ENCODE measurements at regions not wholly inside any gene's neighbourhood (a gene's known extent, or its start where the extent isn't known, plus 50 kb on each side); places are given as distances from the start of the nearest gene placed in this dataset.

DNA sequence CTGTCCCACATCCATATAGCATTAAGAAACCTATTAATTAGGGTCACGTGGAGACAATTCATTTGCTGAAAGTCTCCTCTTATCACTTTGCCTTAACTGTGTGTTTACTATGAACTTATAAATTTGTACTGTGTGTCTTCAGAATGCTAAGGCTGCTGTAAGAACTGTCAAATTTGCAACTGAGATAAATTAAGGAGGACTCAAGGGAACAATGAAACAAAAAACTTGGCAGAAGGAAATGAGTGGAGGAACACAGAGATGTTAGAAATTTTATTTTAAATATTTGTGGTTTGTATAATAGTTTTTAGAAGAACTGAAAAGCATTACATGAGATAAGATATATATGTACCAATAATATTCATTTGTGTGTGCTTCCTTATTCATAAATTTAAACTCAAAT, 1005.3 kb upstream of the SORCS1 start:
- H3K9me3 ChIP-seq (ENCODE audit: low read length): no peaks in the 10 kb centered on the region
- H3K4me2 ChIP-seq (ENCODE audit: low read length): no peak overlapping the region
- H3K27me3 ChIP-seq (ENCODE audit: insufficient read depth, low read length): no peaks in the 10 kb centered on the region
- no peaks in the 10 kb centered on the region for H3F3A ChIP-seq (ENCODE audit: insufficient read depth, low read length)
- H3K4me1 ChIP-seq (ENCODE audit: insufficient read depth, low read length, severe bottlenecking): no peaks in the 10 kb centered on the region
- no peaks in the 10 kb centered on the region for H3K79me2 ChIP-seq (ENCODE audit: insufficient read depth, low read length)
- no peak overlapping the region for H3K4me3 ChIP-seq (ENCODE audit: low read depth, low read length, poor library complexity, severe bottlenecking)
- no peak overlapping the region for H3K27ac ChIP-seq (ENCODE audit: low read depth, low read length, poor library complexity, severe bottlenecking)
- no peaks in the 10 kb centered on the region for H4K20me1 ChIP-seq (ENCODE audit: insufficient read depth, low read length)
- TF ChIP-seq, protein P1, sequence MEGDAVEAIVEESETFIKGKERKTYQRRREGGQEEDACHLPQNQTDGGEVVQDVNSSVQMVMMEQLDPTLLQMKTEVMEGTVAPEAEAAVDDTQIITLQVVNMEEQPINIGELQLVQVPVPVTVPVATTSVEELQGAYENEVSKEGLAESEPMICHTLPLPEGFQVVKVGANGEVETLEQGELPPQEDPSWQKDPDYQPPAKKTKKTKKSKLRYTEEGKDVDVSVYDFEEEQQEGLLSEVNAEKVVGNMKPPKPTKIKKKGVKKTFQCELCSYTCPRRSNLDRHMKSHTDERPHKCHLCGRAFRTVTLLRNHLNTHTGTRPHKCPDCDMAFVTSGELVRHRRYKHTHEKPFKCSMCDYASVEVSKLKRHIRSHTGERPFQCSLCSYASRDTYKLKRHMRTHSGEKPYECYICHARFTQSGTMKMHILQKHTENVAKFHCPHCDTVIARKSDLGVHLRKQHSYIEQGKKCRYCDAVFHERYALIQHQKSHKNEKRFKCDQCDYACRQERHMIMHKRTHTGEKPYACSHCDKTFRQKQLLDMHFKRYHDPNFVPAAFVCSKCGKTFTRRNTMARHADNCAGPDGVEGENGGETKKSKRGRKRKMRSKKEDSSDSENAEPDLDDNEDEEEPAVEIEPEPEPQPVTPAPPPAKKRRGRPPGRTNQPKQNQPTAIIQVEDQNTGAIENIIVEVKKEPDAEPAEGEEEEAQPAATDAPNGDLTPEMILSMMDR (IDR thresholded peaks at IDR 0.05; ENCODE audit: low read length): no peak
- no peak for TF ChIP-seq EZH2 (IDR thresholded peaks at IDR 0.05; ENCODE audit: borderline replicate concordance, low read length)
- H3K36me3 ChIP-seq (ENCODE audit: insufficient read depth, low read length): no peaks in the 10 kb centered on the region
- no peak overlapping the region for H3K9ac ChIP-seq (ENCODE audit: low read length)
- no peak overlapping the region for H2AFZ ChIP-seq (ENCODE audit: low read length)
- H3K9me2 ChIP-seq (ENCODE audit: low read depth, low read length): no peaks in the 10 kb centered on the region

DNA sequence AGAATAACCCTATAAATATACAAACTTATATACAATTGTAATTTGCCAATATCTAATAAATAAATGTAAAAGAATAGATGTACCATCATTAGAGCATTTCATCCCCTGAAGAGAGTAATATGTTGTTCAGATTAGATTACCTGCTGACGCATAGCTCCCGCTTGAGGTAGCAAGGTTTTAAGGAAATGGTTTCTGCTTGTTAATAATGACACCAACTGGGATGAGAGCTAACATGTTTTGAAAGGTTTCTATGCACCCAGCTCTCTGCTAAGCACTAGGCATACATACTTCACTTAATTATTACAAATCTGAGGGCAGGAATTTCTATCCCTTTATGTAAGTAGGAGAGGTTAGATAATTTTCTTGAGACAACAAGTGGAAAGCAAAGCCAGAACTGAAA, 1003.3 kb upstream of the SORCS1 start:
- TF ChIP-seq EZH2 (IDR thresholded peaks at IDR 0.05; ENCODE audit: borderline replicate concordance, low read length): no peak
- TF ChIP-seq, protein P1 (IDR thresholded peaks at IDR 0.05; ENCODE audit: low read length): no peak
- no peaks in the 10 kb centered on the region for H3K9me2 ChIP-seq (ENCODE audit: low read depth, low read length)
- no peaks in the 10 kb centered on the region for H3K9me3 ChIP-seq (ENCODE audit: low read length)
- no peaks in the 10 kb centered on the region for H3K27me3 ChIP-seq (ENCODE audit: insufficient read depth, low read length)
- no peaks in the 10 kb centered on the region for H4K20me1 ChIP-seq (ENCODE audit: insufficient read depth, low read length)
- H3K4me1 ChIP-seq (ENCODE audit: insufficient read depth, low read length, severe bottlenecking): no peaks in the 10 kb centered on the region
- no peaks in the 10 kb centered on the region for H3K36me3 ChIP-seq (ENCODE audit: insufficient read depth, low read length)
- no peak overlapping the region for H3K9ac ChIP-seq (ENCODE audit: low read length)
- no peaks in the 10 kb centered on the region for H3K79me2 ChIP-seq (ENCODE audit: insufficient read depth, low read length)
- no peaks in the 10 kb centered on the region for H3F3A ChIP-seq (ENCODE audit: insufficient read depth, low read length)
- no peak overlapping the region for H2AFZ ChIP-seq (ENCODE audit: low read length)
- no peak overlapping the region for H3K27ac ChIP-seq (ENCODE audit: low read depth, low read length, poor library complexity, severe bottlenecking)
- no peak overlapping the region for H3K4me3 ChIP-seq (ENCODE audit: low read depth, low read length, poor library complexity, severe bottlenecking)
- no peak overlapping the region for H3K4me2 ChIP-seq (ENCODE audit: low read length)

DNA sequence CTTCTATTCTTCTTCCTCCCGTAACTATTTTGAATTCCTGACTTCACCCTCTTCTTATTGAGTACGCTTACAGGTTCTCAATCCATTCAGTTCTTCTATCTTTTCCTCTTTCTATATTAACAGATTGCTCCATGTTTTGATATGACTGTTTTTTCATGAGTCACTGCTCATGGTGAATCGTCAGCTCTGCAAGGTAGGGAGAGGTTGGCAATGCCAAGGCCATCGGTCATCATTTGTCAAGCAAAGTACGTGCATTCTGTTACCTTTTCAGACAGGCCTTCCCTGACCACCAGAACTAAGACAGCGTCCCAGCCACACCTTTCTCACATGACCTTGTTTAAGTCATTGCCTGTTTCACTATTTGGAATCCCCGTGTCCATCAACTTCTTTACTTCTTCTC, 1001.9 kb upstream of the SORCS1 start:
- no peak overlapping the region for H3K4me3 ChIP-seq (ENCODE audit: low read depth, low read length, poor library complexity, severe bottlenecking)
- no peaks in the 10 kb centered on the region for H3K27me3 ChIP-seq (ENCODE audit: insufficient read depth, low read length)
- H3K36me3 ChIP-seq (ENCODE audit: insufficient read depth, low read length): no peaks in the 10 kb centered on the region
- H2AFZ ChIP-seq (ENCODE audit: low read length): no peak overlapping the region
- H3K4me1 ChIP-seq (ENCODE audit: insufficient read depth, low read length, severe bottlenecking): no peaks in the 10 kb centered on the region
- no peaks in the 10 kb centered on the region for H4K20me1 ChIP-seq (ENCODE audit: insufficient read depth, low read length)
- no peak for TF ChIP-seq EZH2 (IDR thresholded peaks at IDR 0.05; ENCODE audit: borderline replicate concordance, low read length)
- TF ChIP-seq, protein P1 (IDR thresholded peaks at IDR 0.05; ENCODE audit: low read length): no peak
- no peak overlapping the region for H3K27ac ChIP-seq (ENCODE audit: low read depth, low read length, poor library complexity, severe bottlenecking)
- H3K4me2 ChIP-seq (ENCODE audit: low read length): no peak overlapping the region
- no peaks in the 10 kb centered on the region for H3K79me2 ChIP-seq (ENCODE audit: insufficient read depth, low read length)
- H3F3A ChIP-seq (ENCODE audit: insufficient read depth, low read length): no peaks in the 10 kb centered on the region
- no peak overlapping the region for H3K9ac ChIP-seq (ENCODE audit: low read length)
- no peaks in the 10 kb centered on the region for H3K9me2 ChIP-seq (ENCODE audit: low read depth, low read length)
- no peaks in the 10 kb centered on the region for H3K9me3 ChIP-seq (ENCODE audit: low read length)

Measured in OCI-LY1 (cell line).